Right atrium auricular region (tissue), 2 donors: ENCODE measurements at regions not wholly inside any gene's neighbourhood (a gene's known extent, or its start where the extent isn't known, plus 50 kb on each side); places are given as distances from the start of the nearest gene placed in this dataset.

Experiments
- DNase-seq: peaks from one replicate; pipeline ENCODE4 v3.0.0-alpha.2; 2019; ENCODE audit warnings: low spot score
- H3K27ac ChIP-seq, 2 donors: fragments of 200-600 bp; sonication (generic); 1 replicate in 1 of 2; 2 replicates in 1 of 2; pipeline ENCODE4 v1.5.1; 2016 to 2019
- H3K27me3 ChIP-seq, 2 donors: fragments of 200-600 bp; sonication (generic); one replicate each; pipeline versions ENCODE4 v1.5.1 to v1.6.0; 2017 to 2019
- H3K36me3 ChIP-seq: fragments of 200-600 bp; sonication (generic); one replicate; pipeline ENCODE4 v1.5.1; 2016
- H3K4me1 ChIP-seq, 2 donors: fragments of 200-600 bp; sonication (generic); one replicate each; pipeline versions ENCODE4 v1.5.1 to v1.6.0; 2017 to 2019
- H3K4me3 ChIP-seq, 2 donors: fragments of 200-600 bp; sonication (generic); 1 replicate in 1 of 2; 2 replicates in 1 of 2; pipeline ENCODE4 v1.5.1; 2017 to 2019; ENCODE audit warnings: mild to moderate bottlenecking in 1 of 2, moderate library complexity in 1 of 2
- H3K9me3 ChIP-seq, 2 donors: fragments of 200-600 bp; sonication (generic); one replicate each; pipeline ENCODE4 v1.5.1; 2019
- TF ChIP-seq, protein P1 (sequence below), 2 donors: fragments of 200-600 bp; sonication (generic); IDR thresholded peaks; one replicate each; pipeline ENCODE4 v1.5.1; 2019; ENCODE audit warnings: antibody characterized with exemption in 2 of 2

DNA sequence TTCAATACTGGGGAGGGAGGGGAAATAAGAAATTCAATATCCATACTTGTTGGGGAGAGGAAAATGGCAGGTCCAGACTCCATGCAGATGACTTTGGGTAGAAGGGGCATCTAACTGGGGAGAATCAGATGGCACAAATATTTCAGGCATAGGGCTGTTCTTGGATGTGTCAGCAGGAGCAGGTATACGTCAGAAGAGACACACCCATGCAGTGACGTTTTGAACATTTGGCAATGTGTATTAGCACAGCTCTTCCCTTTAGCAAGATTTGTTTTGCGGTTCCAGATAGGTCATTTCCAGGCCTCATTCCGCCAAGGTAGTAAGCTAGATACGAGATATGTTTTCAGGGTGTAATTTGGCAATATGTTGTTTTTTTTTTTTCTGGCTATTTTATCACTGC is 187.2 kb upstream of the CDH10 start:
- Histone ChIP-seq H3K36me3 (no peaks in the 10 kb centered on the region), H3K4me1 (no peaks in the 10 kb centered on the region), H3K4me3 (no peak overlapping the region), H3K27ac (no peak overlapping the region), H3K27me3 (no peaks in the 10 kb centered on the region), H3K9me3 (no peaks in the 10 kb centered on the region)
- no peak for DNase-seq
- TF ChIP-seq, protein P1, sequence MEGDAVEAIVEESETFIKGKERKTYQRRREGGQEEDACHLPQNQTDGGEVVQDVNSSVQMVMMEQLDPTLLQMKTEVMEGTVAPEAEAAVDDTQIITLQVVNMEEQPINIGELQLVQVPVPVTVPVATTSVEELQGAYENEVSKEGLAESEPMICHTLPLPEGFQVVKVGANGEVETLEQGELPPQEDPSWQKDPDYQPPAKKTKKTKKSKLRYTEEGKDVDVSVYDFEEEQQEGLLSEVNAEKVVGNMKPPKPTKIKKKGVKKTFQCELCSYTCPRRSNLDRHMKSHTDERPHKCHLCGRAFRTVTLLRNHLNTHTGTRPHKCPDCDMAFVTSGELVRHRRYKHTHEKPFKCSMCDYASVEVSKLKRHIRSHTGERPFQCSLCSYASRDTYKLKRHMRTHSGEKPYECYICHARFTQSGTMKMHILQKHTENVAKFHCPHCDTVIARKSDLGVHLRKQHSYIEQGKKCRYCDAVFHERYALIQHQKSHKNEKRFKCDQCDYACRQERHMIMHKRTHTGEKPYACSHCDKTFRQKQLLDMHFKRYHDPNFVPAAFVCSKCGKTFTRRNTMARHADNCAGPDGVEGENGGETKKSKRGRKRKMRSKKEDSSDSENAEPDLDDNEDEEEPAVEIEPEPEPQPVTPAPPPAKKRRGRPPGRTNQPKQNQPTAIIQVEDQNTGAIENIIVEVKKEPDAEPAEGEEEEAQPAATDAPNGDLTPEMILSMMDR (IDR thresholded peaks at IDR 0.05) = no peak

DNA sequence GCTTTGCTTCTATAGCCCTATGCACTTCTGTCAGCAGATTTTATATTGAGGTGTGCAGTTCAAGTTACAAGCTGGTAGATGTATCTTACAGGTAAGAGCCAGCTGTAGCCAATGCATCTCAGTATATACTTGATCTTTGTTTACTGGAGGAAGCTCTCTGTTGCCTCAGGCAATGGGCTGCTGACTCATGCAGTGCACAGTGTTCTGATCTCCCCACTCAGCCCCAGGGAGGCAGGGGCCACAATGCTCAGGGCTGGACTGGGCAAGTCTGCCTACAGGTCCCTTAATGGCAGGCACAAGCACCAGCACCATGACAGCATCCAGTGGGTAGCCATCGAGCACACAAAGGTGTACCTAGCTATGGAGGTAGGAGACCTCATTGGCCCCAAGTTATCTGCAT is 178.8 kb upstream of the CDH10 start:
- Histone ChIP-seq H3K27ac (no peak overlapping the region), H3K4me3 (no peak overlapping the region), H3K9me3 (no peaks in the 10 kb centered on the region), H3K36me3 (no peaks in the 10 kb centered on the region), H3K27me3 (no peaks in the 10 kb centered on the region), H3K4me1 (no peaks in the 10 kb centered on the region)
- DNase-seq = no peak
- TF ChIP-seq, protein P1 (IDR thresholded peaks at IDR 0.05) = no peak

DNA sequence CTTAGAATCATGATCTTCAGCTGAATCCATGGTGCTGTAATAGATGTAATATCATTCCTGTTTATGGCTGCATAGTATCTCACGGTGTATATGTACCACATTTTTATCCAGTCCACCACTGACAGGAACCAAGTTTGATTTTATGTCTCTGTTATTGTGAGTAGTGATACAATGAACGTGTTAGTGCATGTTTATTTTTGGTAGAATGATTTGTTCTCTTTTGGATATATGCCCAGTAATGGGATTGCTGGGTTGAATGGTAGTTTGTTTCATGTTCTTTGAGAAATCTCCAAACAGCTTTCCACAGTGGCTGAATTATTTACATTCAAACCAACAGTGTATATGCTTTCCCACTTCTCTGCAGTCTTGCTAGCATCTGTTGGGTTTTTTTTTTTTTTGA is 175.1 kb upstream of the CDH10 start:
- Histone ChIP-seq H3K27ac (no peak overlapping the region), H3K36me3 (no peaks in the 10 kb centered on the region), H3K27me3 (no peaks in the 10 kb centered on the region), H3K9me3 (no peaks in the 10 kb centered on the region), H3K4me1 (no peaks in the 10 kb centered on the region), H3K4me3 (no peak overlapping the region)
- TF ChIP-seq, protein P1 (IDR thresholded peaks at IDR 0.05) = no peak
- no peak for DNase-seq

DNA sequence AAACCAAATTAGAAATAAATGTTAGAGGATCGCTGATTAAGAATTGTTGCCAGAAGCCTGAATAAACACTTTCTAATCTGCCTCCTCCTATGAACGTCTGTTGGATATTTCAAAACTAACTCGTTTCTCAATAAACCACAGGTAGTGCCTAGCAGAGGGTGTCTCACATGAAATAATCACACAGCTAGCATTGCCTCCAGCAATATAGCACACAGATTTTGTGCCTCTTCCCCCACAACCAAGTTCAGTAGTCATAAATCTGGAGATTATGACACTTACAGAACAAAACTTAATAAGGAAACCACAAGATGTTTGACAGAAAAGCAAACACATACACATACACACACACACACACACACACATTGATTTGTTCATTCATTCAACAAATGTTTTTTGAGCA is 173.2 kb upstream of the CDH10 start:
- no peaks in the 10 kb centered on the region for H3K4me1 ChIP-seq
- no peak for DNase-seq
- TF ChIP-seq, protein P1 (IDR thresholded peaks at IDR 0.05) = no peak
- H3K27me3 ChIP-seq = no peaks in the 10 kb centered on the region
- H3K4me3 ChIP-seq = no peak overlapping the region
- H3K9me3 ChIP-seq = no peaks in the 10 kb centered on the region
- H3K36me3 ChIP-seq = no peaks in the 10 kb centered on the region
- H3K27ac ChIP-seq = no peak overlapping the region

DNA sequence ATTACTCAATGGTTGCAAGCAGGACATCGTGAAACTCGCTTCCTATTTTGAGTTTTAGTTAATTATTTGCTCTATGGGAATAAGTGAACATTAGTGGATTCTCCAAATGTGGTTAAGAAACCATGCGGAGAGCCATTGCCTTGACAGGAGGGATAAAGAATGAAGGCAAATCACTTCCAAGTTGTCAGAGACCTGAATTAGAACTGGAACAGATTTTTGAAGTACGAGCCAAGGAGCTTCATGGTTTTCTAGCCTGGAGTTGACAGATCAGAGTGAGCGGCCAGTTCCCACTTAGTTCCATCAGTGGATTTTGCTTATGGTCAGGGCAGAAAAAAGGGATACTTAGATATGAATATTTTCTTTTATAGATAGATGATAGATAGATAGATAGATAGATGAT is 171.4 kb upstream of the CDH10 start:
- Histone ChIP-seq H3K9me3 (no peaks in the 10 kb centered on the region), H3K36me3 (no peaks in the 10 kb centered on the region), H3K4me3 (no peak overlapping the region), H3K4me1 (no peaks in the 10 kb centered on the region), H3K27ac (no peak overlapping the region), H3K27me3 (no peaks in the 10 kb centered on the region)
- DNase-seq = no peak
- TF ChIP-seq, protein P1 (IDR thresholded peaks at IDR 0.05) = no peak

DNA sequence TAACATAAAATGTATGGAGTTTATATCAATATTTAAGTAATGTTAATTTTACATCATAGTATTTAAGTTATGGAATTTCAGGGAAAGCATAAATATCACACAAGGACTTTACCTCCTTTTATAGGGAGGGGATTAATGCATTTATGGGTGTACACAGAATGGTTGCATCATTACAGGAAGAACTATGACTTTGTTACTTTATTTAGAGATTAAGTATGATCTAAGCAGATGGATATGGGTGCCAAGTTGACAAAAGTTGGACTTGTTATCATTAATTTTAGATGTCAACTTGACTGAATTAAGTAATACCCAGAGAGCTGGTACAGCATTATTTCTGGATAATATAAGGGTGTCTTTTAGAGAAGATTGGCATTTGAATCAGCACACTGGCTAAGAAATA is 160.5 kb upstream of the CDH10 start:
- DNase-seq = no peak

More for the DNA sequence above, 160.5 kb upstream of the CDH10 start:
- TF ChIP-seq, protein P1 (IDR thresholded peaks at IDR 0.05) = no peak
- no peaks in the 10 kb centered on the region for H3K27me3 ChIP-seq
- H3K4me1 ChIP-seq = no peaks in the 10 kb centered on the region
- no peaks in the 10 kb centered on the region for H3K9me3 ChIP-seq
- H3K36me3 ChIP-seq = no peaks in the 10 kb centered on the region
- no peak overlapping the region for H3K27ac ChIP-seq
- no peak overlapping the region for H3K4me3 ChIP-seq
